Endodermal cell (in vitro differentiated cells): ENCODE measurements at regions not wholly inside any gene's neighbourhood (a gene's known extent, or its start where the extent isn't known, plus 50 kb on each side); places are given as distances from the start of the nearest gene placed in this dataset.

Source experiments
- DNase-seq: peaks from one replicate; pipeline ENCODE4 v3.0.0-alpha.2; 2017
- H3K27ac ChIP-seq: 2 replicates; pipeline ENCODE4 v1.5.1; 2013; ENCODE audit warnings: mild to moderate bottlenecking, low read depth, low read length, moderate library complexity
- H3K27me3 ChIP-seq: 2 replicates; pipeline ENCODE4 v1.6.1; 2013; ENCODE audit warnings: mild to moderate bottlenecking, low read length, moderate library complexity; ENCODE audit not compliant: insufficient read depth, control insufficient read depth, poor library complexity, severe bottlenecking
- H3K36me3 ChIP-seq: 2 replicates; pipeline ENCODE4 v1.7.0; 2013; ENCODE audit warnings: mild to moderate bottlenecking, low read length, moderate library complexity; ENCODE audit not compliant: control insufficient read depth, insufficient read depth
- H3K4me1 ChIP-seq: one replicate; pipeline ENCODE4 v1.7.0; 2013; ENCODE audit warnings: low read length; ENCODE audit not compliant: control insufficient read depth, insufficient read depth
- H3K4me3 ChIP-seq: 2 replicates; pipeline ENCODE4 v1.5.1; 2013; ENCODE audit warnings: mild to moderate bottlenecking, low read length, moderate library complexity
- H3K9ac ChIP-seq: 2 replicates; pipeline ENCODE4 v1.6.1; 2013; ENCODE audit warnings: mild to moderate bottlenecking, low read length, moderate library complexity; ENCODE audit not compliant: poor library complexity, severe bottlenecking; ENCODE audit errors: extremely low read depth
- H3K9me3 ChIP-seq: 2 replicates; pipeline ENCODE4 v1.6.1; 2013; ENCODE audit warnings: mild to moderate bottlenecking, low read length, moderate library complexity; ENCODE audit not compliant: control insufficient read depth
- H3K27ac Mint-ChIP-seq: 2 replicates; pipeline ENCODE4 v1.8.0; 2020; ENCODE audit warnings: mixed read lengths
- H3K27me3 Mint-ChIP-seq: 2 replicates; pipeline ENCODE4 v1.8.0; 2021; ENCODE audit warnings: mild to moderate bottlenecking, mixed read lengths; ENCODE audit not compliant: insufficient read depth
- H3K36me3 Mint-ChIP-seq: 2 replicates; pipeline ENCODE4 v1.8.0; 2020; ENCODE audit warnings: low read depth, mixed read lengths
- H3K4me1 Mint-ChIP-seq: 2 replicates; pipeline ENCODE4 v1.8.0; 2020; ENCODE audit warnings: mixed read lengths
- H3K4me3 Mint-ChIP-seq: 2 replicates; pipeline ENCODE4 v1.8.0; 2020; ENCODE audit warnings: mild to moderate bottlenecking, moderate library complexity, mixed read lengths
- H3K9me3 Mint-ChIP-seq: 2 replicates; pipeline ENCODE4 v1.8.0; 2020; ENCODE audit warnings: mild to moderate bottlenecking, mixed read lengths
- WGBS, 2 experiments: methylation state at CpG; one replicate each; pipeline versions ENCODE4 v1.1.5 to v1.1.7; 2013; ENCODE audit warnings: missing lambda C conversion rate in 2 of 2, mixed read lengths in 1 of 2; ENCODE audit not compliant: insufficient coverage in 1 of 2, insufficient read length in 1 of 2; 5-methylcytosine and 5-hydroxymethylcytosine counted together
- TF ChIP-seq, protein P1 (sequence below): fragments of 200-600 bp; sonication (generic); conservative IDR thresholded peaks from 2 replicates; pipeline ENCODE4 v1.5.0; 2021; ENCODE audit warnings: antibody characterized with exemption, mild to moderate bottlenecking

DNA sequence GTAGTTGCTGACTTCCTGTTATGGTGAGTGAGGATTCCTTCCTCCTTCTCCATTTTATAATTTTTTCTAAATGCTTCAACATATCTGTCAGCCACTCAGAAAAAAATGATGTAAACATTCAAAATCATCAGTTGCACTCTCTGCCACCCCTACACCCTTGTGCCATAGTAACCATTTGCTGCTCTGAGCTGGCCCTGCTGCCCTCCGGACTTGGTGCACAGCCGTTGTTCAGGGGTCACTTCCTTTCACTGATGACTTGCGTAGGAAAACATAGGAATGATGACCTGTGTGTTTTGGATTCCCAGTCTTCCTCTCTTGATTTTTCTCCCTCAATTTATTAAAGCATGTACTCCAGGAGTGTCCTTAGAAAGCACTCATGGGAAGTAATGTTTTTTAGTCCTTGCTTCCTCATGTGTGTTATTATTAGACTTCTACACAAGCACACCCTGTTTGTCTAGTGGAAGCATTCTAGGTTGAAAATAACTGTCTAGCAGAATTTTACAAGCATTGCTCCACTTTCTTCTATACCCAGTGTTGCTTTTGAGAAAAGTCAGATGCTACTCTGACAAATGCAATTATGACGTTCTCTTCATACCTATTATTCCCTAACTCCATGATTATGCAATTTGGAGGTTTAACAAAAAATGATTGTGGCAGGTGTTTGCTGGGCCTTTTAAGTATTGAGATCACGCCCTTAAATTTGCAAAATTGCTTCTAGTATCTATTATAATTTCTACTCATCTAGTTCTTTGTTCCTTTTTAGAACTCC lies 62.6 kb upstream of the MTPN start:
- Mint-ChIP-seq H3K4me1 (no peaks in the 10 kb centered on the region), H3K27me3 (no peaks in the 10 kb centered on the region), H3K9me3 (peaks cover 3% of the 10 kb centered on the region), H3K36me3 (no peaks in the 10 kb centered on the region), H3K4me3 (no peak overlapping the region), H3K27ac (no peak overlapping the region)
- H3K27me3 ChIP-seq, result no peaks in the 10 kb centered on the region
- TF ChIP-seq, protein P1, sequence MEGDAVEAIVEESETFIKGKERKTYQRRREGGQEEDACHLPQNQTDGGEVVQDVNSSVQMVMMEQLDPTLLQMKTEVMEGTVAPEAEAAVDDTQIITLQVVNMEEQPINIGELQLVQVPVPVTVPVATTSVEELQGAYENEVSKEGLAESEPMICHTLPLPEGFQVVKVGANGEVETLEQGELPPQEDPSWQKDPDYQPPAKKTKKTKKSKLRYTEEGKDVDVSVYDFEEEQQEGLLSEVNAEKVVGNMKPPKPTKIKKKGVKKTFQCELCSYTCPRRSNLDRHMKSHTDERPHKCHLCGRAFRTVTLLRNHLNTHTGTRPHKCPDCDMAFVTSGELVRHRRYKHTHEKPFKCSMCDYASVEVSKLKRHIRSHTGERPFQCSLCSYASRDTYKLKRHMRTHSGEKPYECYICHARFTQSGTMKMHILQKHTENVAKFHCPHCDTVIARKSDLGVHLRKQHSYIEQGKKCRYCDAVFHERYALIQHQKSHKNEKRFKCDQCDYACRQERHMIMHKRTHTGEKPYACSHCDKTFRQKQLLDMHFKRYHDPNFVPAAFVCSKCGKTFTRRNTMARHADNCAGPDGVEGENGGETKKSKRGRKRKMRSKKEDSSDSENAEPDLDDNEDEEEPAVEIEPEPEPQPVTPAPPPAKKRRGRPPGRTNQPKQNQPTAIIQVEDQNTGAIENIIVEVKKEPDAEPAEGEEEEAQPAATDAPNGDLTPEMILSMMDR, result no peak
- no peaks in the 10 kb centered on the region for H3K36me3 ChIP-seq
- H3K4me3 ChIP-seq, result no peak overlapping the region
- 93 to 96% methylated on average over 4 to 5 of the region's 5 CpGs for WGBS, 2 experiments
- H3K9ac ChIP-seq, result no peak overlapping the region
- no peaks in the 10 kb centered on the region for H3K4me1 ChIP-seq
- H3K27ac ChIP-seq, result no peak overlapping the region
- no peaks in the 10 kb centered on the region for H3K9me3 ChIP-seq
- DNase-seq, result no peak

DNA sequence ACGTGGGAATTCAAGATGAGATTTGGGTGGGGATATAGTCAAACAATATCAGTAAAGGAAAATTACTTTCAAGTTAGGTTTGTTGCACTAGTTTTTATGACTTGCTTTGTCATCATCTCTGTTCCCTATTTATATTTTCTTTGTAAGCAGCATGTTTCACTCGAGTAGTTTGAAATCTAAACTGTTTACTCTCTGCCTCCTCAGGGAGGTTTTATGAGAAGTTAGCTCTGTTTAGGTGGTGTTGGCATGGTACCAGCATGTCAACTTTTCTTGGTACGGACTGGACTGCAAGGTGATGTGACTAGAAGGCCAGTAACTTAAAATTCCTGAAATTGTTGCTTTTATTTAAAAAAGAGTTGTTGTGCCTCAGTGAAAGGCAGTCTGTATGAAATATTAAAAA lies 59.2 kb upstream of the MTPN start:
- no peaks in the 10 kb centered on the region for H3K9me3 ChIP-seq
- Mint-ChIP-seq H3K27ac (no peak overlapping the region), H3K4me1 (no peaks in the 10 kb centered on the region), H3K36me3 (no peaks in the 10 kb centered on the region), H3K9me3 (peaks cover 3% of the 10 kb centered on the region), H3K4me3 (no peak overlapping the region), H3K27me3 (no peaks in the 10 kb centered on the region)
- WGBS, 2 experiments, result 79 to 100% methylated on average over 1 to 3 of the region's 3 CpGs
- DNase-seq, result no peak
- H3K4me3 ChIP-seq, result no peak overlapping the region
- no peak overlapping the region for H3K9ac ChIP-seq
- no peaks in the 10 kb centered on the region for H3K4me1 ChIP-seq
- no peak overlapping the region for H3K27ac ChIP-seq
- no peaks in the 10 kb centered on the region for H3K36me3 ChIP-seq
- no peaks in the 10 kb centered on the region for H3K27me3 ChIP-seq
- TF ChIP-seq, protein P1, result no peak

DNA sequence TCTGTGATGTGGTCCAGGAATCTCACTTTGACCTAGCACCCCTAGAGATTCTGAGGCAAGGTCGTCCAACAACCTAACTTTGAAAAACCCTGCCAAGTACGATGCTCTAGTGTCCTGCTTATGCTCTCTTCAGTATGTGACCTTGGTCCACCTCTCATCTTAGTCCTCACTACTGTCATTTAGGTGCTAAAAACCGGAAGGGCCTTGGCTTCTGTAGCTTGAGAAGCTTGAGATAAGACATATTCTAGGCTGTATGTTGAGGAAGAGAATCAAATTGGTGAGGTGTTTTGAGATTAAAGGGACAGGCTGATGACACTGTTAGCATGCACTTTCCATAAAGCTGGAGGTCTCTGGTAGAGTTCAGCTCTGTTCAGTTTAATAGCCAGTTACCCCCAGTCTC lies 57.0 kb upstream of the MTPN start:
- no peaks in the 10 kb centered on the region for H3K4me1 Mint-ChIP-seq
- H3K27ac Mint-ChIP-seq, result no peak overlapping the region
- TF ChIP-seq, protein P1, result no peak
- DNase-seq, result no peak
- H3K4me3 Mint-ChIP-seq, result no peak overlapping the region
- H3K27me3 Mint-ChIP-seq, result no peaks in the 10 kb centered on the region
- Histone ChIP-seq H3K4me1 (no peaks in the 10 kb centered on the region), H3K9me3 (no peaks in the 10 kb centered on the region), H3K4me3 (no peak overlapping the region), H3K27ac (no peak overlapping the region), H3K9ac (no peak overlapping the region), H3K27me3 (no peaks in the 10 kb centered on the region), H3K36me3 (no peaks in the 10 kb centered on the region)
- WGBS, 2 experiments, result 87 to 100% methylated on average over 2 to 3 of the region's 3 CpGs
- no peaks in the 10 kb centered on the region for H3K36me3 Mint-ChIP-seq
- H3K9me3 Mint-ChIP-seq, result peaks cover 3% of the 10 kb centered on the region
